ENCODE measurements at regions not wholly inside any gene's neighbourhood (a gene's known extent, or its start where the extent isn't known, plus 50 kb on each side); places are given as distances from the start of the nearest gene placed in this dataset.

DNA sequence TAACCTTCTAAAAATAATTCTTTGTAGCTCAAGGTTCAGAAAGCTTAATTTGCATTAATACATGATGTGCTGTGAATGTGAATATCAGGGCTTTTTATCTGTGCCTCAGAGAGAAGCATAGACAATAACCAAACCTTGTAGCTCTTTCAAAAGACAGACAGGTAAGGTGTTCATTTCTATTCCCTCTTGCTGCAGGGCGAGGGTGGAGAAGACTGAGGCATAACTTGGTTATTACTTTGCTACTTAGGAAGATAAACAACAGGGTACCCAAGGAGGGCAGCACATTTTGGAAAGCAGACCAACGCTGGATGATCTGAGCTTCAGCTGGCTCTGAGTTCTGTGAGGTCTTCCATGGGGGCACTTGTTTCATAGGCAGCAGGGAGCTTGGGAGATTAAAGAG, 408.6 kb upstream of the RARB start:
- H3K79me2 ChIP-seq (replicated peaks; ENCODE audit: insufficient read depth): no peaks in the 10 kb centered on the region
- Mint-ChIP-seq H3K36me3 (ENCODE audit: low read depth) (no peaks in the 10 kb centered on the region), H3K27me3 (ENCODE audit: insufficient read depth, low read depth, poor library complexity) (no peaks in the 10 kb centered on the region), H3K4me1 (no peaks in the 10 kb centered on the region), H3K27ac (no peak overlapping the region), H3K9me3 (no peaks in the 10 kb centered on the region), H3K4me3 (no peak overlapping the region)
- DNase-seq (ENCODE audit: low spot score) (no peak), ATAC-seq (no peak)
- no peak overlapping the region for H3K4me2 ChIP-seq
- H4K20me1 ChIP-seq (replicated peaks; ENCODE audit: insufficient read depth): no peaks in the 10 kb centered on the region
- H3K4me1 ChIP-seq (ENCODE audit: insufficient read depth): no peaks in the 10 kb centered on the region
- no peaks in the 10 kb centered on the region for H3K36me3 ChIP-seq (ENCODE audit: insufficient read depth)
- no peak overlapping the region for H3K4me3 ChIP-seq
- H3F3A ChIP-seq (replicated peaks; ENCODE audit: low read depth): no peaks in the 10 kb centered on the region
- TF ChIP-seq, protein P1, sequence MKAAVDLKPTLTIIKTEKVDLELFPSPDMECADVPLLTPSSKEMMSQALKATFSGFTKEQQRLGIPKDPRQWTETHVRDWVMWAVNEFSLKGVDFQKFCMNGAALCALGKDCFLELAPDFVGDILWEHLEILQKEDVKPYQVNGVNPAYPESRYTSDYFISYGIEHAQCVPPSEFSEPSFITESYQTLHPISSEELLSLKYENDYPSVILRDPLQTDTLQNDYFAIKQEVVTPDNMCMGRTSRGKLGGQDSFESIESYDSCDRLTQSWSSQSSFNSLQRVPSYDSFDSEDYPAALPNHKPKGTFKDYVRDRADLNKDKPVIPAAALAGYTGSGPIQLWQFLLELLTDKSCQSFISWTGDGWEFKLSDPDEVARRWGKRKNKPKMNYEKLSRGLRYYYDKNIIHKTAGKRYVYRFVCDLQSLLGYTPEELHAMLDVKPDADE (IDR thresholded peaks at IDR 0.05): no peak
- TF ChIP-seq JUNB (IDR thresholded peaks at IDR 0.05; ENCODE audit: unreplicated experiment) (no peak), EZH2phosphoT487 (IDR thresholded peaks at IDR 0.05; ENCODE audit: unreplicated experiment) (no peak), ZNF331 (CRISPR knock-in tag; IDR thresholded peaks at IDR 0.05; ENCODE audit: low read depth) (no peak), STAT1 (IDR thresholded peaks at IDR 0.05; ENCODE audit: unreplicated experiment) (no peak), EZH2 (IDR thresholded peaks at IDR 0.05; ENCODE audit: low read depth, unreplicated experiment) (no peak), POLR2AphosphoS5 (IDR thresholded peaks at IDR 0.05; ENCODE audit: low read depth) (no peak), NANOG (IDR thresholded peaks at IDR 0.05; ENCODE audit: borderline replicate concordance) (no peak), ZNF114 (CRISPR knock-in tag; IDR thresholded peaks at IDR 0.05) (no peak), CREB1 (CRISPR knock-in tag; IDR thresholded peaks at IDR 0.05; ENCODE audit: low read depth) (no peak)
- TF ChIP-seq, protein P2, sequence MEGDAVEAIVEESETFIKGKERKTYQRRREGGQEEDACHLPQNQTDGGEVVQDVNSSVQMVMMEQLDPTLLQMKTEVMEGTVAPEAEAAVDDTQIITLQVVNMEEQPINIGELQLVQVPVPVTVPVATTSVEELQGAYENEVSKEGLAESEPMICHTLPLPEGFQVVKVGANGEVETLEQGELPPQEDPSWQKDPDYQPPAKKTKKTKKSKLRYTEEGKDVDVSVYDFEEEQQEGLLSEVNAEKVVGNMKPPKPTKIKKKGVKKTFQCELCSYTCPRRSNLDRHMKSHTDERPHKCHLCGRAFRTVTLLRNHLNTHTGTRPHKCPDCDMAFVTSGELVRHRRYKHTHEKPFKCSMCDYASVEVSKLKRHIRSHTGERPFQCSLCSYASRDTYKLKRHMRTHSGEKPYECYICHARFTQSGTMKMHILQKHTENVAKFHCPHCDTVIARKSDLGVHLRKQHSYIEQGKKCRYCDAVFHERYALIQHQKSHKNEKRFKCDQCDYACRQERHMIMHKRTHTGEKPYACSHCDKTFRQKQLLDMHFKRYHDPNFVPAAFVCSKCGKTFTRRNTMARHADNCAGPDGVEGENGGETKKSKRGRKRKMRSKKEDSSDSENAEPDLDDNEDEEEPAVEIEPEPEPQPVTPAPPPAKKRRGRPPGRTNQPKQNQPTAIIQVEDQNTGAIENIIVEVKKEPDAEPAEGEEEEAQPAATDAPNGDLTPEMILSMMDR (conservative IDR thresholded peaks at IDR 0.05; ENCODE audit: low read depth in 2 of 2): no peak
- TF ChIP-seq, protein P3, sequence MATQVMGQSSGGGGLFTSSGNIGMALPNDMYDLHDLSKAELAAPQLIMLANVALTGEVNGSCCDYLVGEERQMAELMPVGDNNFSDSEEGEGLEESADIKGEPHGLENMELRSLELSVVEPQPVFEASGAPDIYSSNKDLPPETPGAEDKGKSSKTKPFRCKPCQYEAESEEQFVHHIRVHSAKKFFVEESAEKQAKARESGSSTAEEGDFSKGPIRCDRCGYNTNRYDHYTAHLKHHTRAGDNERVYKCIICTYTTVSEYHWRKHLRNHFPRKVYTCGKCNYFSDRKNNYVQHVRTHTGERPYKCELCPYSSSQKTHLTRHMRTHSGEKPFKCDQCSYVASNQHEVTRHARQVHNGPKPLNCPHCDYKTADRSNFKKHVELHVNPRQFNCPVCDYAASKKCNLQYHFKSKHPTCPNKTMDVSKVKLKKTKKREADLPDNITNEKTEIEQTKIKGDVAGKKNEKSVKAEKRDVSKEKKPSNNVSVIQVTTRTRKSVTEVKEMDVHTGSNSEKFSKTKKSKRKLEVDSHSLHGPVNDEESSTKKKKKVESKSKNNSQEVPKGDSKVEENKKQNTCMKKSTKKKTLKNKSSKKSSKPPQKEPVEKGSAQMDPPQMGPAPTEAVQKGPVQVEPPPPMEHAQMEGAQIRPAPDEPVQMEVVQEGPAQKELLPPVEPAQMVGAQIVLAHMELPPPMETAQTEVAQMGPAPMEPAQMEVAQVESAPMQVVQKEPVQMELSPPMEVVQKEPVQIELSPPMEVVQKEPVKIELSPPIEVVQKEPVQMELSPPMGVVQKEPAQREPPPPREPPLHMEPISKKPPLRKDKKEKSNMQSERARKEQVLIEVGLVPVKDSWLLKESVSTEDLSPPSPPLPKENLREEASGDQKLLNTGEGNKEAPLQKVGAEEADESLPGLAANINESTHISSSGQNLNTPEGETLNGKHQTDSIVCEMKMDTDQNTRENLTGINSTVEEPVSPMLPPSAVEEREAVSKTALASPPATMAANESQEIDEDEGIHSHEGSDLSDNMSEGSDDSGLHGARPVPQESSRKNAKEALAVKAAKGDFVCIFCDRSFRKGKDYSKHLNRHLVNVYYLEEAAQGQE (IDR thresholded peaks at IDR 0.05; ENCODE audit: unreplicated experiment): no peak
- TF ChIP-seq, protein P4, sequence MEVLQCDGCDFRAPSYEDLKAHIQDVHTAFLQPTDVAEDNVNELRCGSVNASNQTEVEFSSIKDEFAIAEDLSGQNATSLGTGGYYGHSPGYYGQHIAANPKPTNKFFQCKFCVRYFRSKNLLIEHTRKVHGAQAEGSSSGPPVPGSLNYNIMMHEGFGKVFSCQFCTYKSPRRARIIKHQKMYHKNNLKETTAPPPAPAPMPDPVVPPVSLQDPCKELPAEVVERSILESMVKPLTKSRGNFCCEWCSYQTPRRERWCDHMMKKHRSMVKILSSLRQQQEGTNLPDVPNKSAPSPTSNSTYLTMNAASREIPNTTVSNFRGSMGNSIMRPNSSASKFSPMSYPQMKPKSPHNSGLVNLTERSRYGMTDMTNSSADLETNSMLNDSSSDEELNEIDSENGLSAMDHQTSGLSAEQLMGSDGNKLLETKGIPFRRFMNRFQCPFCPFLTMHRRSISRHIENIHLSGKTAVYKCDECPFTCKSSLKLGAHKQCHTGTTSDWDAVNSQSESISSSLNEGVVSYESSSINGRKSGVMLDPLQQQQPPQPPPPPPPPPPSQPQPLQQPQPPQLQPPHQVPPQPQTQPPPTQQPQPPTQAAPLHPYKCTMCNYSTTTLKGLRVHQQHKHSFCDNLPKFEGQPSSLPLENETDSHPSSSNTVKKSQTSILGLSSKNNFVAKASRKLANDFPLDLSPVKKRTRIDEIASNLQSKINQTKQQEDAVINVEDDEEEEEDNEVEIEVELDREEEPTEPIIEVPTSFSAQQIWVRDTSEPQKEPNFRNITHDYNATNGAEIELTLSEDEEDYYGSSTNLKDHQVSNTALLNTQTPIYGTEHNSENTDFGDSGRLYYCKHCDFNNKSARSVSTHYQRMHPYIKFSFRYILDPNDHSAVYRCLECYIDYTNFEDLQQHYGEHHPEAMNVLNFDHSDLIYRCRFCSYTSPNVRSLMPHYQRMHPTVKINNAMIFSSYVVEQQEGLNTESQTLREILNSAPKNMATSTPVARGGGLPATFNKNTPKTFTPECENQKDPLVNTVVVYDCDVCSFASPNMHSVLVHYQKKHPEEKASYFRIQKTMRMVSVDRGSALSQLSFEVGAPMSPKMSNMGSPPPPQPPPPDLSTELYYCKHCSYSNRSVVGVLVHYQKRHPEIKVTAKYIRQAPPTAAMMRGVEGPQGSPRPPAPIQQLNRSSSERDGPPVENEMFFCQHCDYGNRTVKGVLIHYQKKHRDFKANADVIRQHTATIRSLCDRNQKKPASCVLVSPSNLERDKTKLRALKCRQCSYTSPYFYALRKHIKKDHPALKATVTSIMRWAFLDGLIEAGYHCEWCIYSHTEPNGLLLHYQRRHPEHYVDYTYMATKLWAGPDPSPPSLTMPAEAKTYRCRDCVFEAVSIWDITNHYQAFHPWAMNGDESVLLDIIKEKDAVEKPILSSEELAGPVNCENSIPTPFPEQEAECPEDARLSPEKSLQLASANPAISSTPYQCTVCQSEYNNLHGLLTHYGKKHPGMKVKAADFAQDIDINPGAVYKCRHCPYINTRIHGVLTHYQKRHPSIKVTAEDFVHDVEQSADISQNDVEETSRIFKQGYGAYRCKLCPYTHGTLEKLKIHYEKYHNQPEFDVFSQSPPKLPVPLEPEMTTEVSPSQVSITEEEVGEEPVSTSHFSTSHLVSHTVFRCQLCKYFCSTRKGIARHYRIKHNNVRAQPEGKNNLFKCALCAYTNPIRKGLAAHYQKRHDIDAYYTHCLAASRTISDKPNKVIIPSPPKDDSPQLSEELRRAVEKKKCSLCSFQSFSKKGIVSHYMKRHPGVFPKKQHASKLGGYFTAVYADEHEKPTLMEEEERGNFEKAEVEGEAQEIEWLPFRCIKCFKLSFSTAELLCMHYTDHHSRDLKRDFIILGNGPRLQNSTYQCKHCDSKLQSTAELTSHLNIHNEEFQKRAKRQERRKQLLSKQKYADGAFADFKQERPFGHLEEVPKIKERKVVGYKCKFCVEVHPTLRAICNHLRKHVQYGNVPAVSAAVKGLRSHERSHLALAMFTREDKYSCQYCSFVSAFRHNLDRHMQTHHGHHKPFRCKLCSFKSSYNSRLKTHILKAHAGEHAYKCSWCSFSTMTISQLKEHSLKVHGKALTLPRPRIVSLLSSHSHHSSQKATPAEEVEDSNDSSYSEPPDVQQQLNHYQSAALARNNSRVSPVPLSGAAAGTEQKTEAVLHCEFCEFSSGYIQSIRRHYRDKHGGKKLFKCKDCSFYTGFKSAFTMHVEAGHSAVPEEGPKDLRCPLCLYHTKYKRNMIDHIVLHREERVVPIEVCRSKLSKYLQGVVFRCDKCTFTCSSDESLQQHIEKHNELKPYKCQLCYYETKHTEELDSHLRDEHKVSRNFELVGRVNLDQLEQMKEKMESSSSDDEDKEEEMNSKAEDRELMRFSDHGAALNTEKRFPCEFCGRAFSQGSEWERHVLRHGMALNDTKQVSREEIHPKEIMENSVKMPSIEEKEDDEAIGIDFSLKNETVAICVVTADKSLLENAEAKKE (CRISPR knock-in tag; IDR thresholded peaks at IDR 0.05): no peak
- H3K27ac ChIP-seq (ENCODE audit: low read depth): no peak overlapping the region
- no peaks in the 10 kb centered on the region for H3K9me2 ChIP-seq (ENCODE audit: insufficient read depth)
- H2AFZ ChIP-seq: no peak overlapping the region
- H3K27me3 ChIP-seq (ENCODE audit: insufficient read depth): no peaks in the 10 kb centered on the region
